ENCODE measurements at regions not wholly inside any gene's neighbourhood (a gene's known extent, or its start where the extent isn't known, plus 50 kb on each side); places are given as distances from the start of the nearest gene placed in this dataset.

GRCh38 chr2:145910416-145910815 lies 1390.5 kb upstream of the ZEB2 start:
- TF ChIP-seq CTCF (IDR thresholded peaks at IDR 0.05) (no peak), POLR2A (IDR thresholded peaks at IDR 0.05) (no peak)

Measured in Peyer's patch (tissue), 4 donors.